HEK293 (cell line): ENCODE measurements at regions not wholly inside any gene's neighbourhood (a gene's known extent, or its start where the extent isn't known, plus 50 kb on each side); places are given as distances from the start of the nearest gene placed in this dataset.

Experiments
- CTCF ChIP-seq: fragments of 450-650 bp; formaldehyde crosslinking; IDR thresholded peaks from 2 replicates; pipeline ENCODE4 v1.5.1; 2016; ENCODE audit warnings: missing biosample characterization, missing genetic modification characterization
- KLF16 ChIP-seq: fragments of 450-650 bp; formaldehyde crosslinking; IDR thresholded peaks from 2 replicates; pipeline ENCODE4 v1.5.1; 2017; ENCODE audit warnings: missing biosample characterization, missing genetic modification characterization
- KLF9 ChIP-seq: fragments of 450-650 bp; formaldehyde crosslinking; IDR thresholded peaks from 2 replicates; pipeline ENCODE4 v1.5.1; 2016; ENCODE audit warnings: missing biosample characterization, missing genetic modification characterization, low read depth
- MZF1 ChIP-seq: fragments of 450-650 bp; formaldehyde crosslinking; IDR thresholded peaks from 2 replicates; pipeline ENCODE4 v1.5.1; 2017; ENCODE audit warnings: missing biosample characterization, missing genetic modification characterization, borderline replicate concordance
- ZBTB17 ChIP-seq: fragments of 450-650 bp; formaldehyde crosslinking; IDR thresholded peaks from 2 replicates; pipeline ENCODE4 v1.5.1; 2016; ENCODE audit warnings: missing biosample characterization, missing genetic modification characterization
- ZBTB44 ChIP-seq: fragments of 450-650 bp; IDR thresholded peaks from 2 replicates; pipeline ENCODE4 v1.5.1; 2018; ENCODE audit warnings: missing biosample characterization, mild to moderate bottlenecking, missing genetic modification characterization
- ZFP41 ChIP-seq: fragments of 450-650 bp; formaldehyde crosslinking; IDR thresholded peaks from 2 replicates; pipeline ENCODE4 v1.5.1; 2016; ENCODE audit warnings: missing biosample characterization, missing genetic modification characterization, borderline replicate concordance
- ZNF302 ChIP-seq: fragments of 450-650 bp; formaldehyde crosslinking; IDR thresholded peaks from 2 replicates; pipeline ENCODE4 v1.5.1; 2016; ENCODE audit warnings: missing biosample characterization, missing genetic modification characterization, low read depth
- ZNF37A ChIP-seq: fragments of 450-650 bp; IDR thresholded peaks from 2 replicates; pipeline ENCODE4 v1.5.1; 2018; ENCODE audit warnings: missing biosample characterization, missing genetic modification characterization
- ZNF777 ChIP-seq: fragments of 450-650 bp; formaldehyde crosslinking; IDR thresholded peaks from 2 replicates; pipeline ENCODE4 v1.5.1; 2017; ENCODE audit warnings: missing biosample characterization, missing genetic modification characterization, borderline replicate concordance
- ZNF837 ChIP-seq: fragments of 450-650 bp; formaldehyde crosslinking; IDR thresholded peaks from 2 replicates; pipeline ENCODE4 v1.5.1; 2016; ENCODE audit warnings: missing biosample characterization, missing genetic modification characterization

- TF ChIP-seq CTCF (tag by site-specific recombination) (no peak), MZF1 (tag by site-specific recombination) (no peak), ZNF837 (tag by site-specific recombination) (no peak), ZBTB17 (tag by site-specific recombination) (no peak), ZNF302 (no peak), ZNF37A (tag by site-specific recombination) (no peak), ZFP41 (tag by site-specific recombination) (no peak), KLF16 (tag by site-specific recombination) (no peak), KLF9 (tag by site-specific recombination) (no peak), ZBTB44 (tag by site-specific recombination) (no peak), ZNF777 (tag by site-specific recombination) (no peak)
Measured at GRCh38 chr21:27550287-27550686, 583.4 kb upstream of the ADAMTS5 start.
